HEK293 (cell line): ENCODE measurements at regions not wholly inside any gene's neighbourhood (a gene's known extent, or its start where the extent isn't known, plus 50 kb on each side); places are given as distances from the start of the nearest gene placed in this dataset.

Experiments used
- CTCF ChIA-PET: fragments of 350-600 bp; formaldehyde crosslinking; extraction: SDS; loops from one replicate; lab custom pipeline; 2021; ENCODE audit warnings: antibody characterized with exemption; lab: Yijun Ruan, JAX
- POLR2A ChIA-PET: fragments of 300-600 bp; formaldehyde crosslinking; extraction: SDS; loops from one replicate; lab custom pipeline; 2020; ENCODE audit warnings: antibody characterized with exemption, inconsistent platforms; lab: Yijun Ruan, JAX
- H3K27ac ChIP-seq: fragments of 200-500 bp; sonication (Bioruptor generic); 2 replicates; pipeline ENCODE4 v1.5.1; 2014; ENCODE audit warnings: low read depth, low read length, control low read depth, inconsistent platforms; ENCODE audit errors: extremely low read depth
- H3K36me3 ChIP-seq, 2 experiments: fragments of 200-500 bp in 1 of 2; sonication (Bioruptor generic) in 1 of 2; 1 replicate in 1 of 2; 2 replicates in 1 of 2; pipeline ENCODE4 v1.5.1; 2014 to 2017; ENCODE audit warnings: inconsistent platforms in 2 of 2, low read length in 2 of 2; ENCODE audit not compliant: control insufficient read depth in 2 of 2, insufficient read depth in 1 of 2
- H3K4me1 ChIP-seq: fragments of 200-500 bp; sonication (Bioruptor generic); 2 replicates; pipeline ENCODE4 v1.5.1; 2014; ENCODE audit warnings: mild to moderate bottlenecking, low read length, inconsistent platforms; ENCODE audit not compliant: control insufficient read depth, insufficient read depth
- H3K4me3 ChIP-seq: 2 replicates; pipeline ENCODE4 v1.5.1; 2011; ENCODE audit warnings: low read depth, mild to moderate bottlenecking, control low read depth, low read length, moderate library complexity
- H3K9me3 ChIP-seq: fragments of 200-500 bp; sonication (Bioruptor generic); 2 replicates; pipeline ENCODE4 v1.5.1; 2014; ENCODE audit warnings: low read depth, low read length, inconsistent platforms; ENCODE audit not compliant: control insufficient read depth, insufficient read depth
- GLI2 ChIP-seq: fragments of 450-650 bp; formaldehyde crosslinking; IDR thresholded peaks from 2 replicates; pipeline ENCODE4; 2017; ENCODE audit warnings: missing biosample characterization, missing genetic modification characterization, low read depth, borderline replicate concordance
- GLIS2 ChIP-seq: fragments of 450-650 bp; formaldehyde crosslinking; IDR thresholded peaks from 2 replicates; pipeline ENCODE4 v1.5.1; 2016; ENCODE audit warnings: missing biosample characterization, missing genetic modification characterization
- HOXC10 ChIP-seq: sonication (generic); formaldehyde crosslinking; IDR thresholded peaks from 2 replicates; pipeline ENCODE4 v1.8.1; 2023; ENCODE audit warnings: mild to moderate bottlenecking, missing genetic modification reagents
- KLF1 ChIP-seq: fragments of 450-650 bp; formaldehyde crosslinking; IDR thresholded peaks from 2 replicates; pipeline ENCODE4 v1.5.1; 2016; ENCODE audit warnings: missing biosample characterization, missing genetic modification characterization
- KLF7 ChIP-seq: fragments of 450-650 bp; formaldehyde crosslinking; IDR thresholded peaks from 2 replicates; pipeline ENCODE4 v1.5.1; 2016; ENCODE audit warnings: missing biosample characterization, missing genetic modification characterization, borderline replicate concordance
- PATZ1 ChIP-seq: fragments of 450-650 bp; formaldehyde crosslinking; IDR thresholded peaks from 2 replicates; pipeline ENCODE4 v1.5.1; 2016; ENCODE audit warnings: missing biosample characterization, missing genetic modification characterization
- PBX3 ChIP-seq: sonication (generic); formaldehyde crosslinking; IDR thresholded peaks from 2 replicates; pipeline ENCODE4 v1.8.1; 2022; ENCODE audit warnings: mild to moderate bottlenecking, moderate library complexity, missing genetic modification reagents
- PRDM1 ChIP-seq: fragments of 450-650 bp; formaldehyde crosslinking; IDR thresholded peaks from 2 replicates; pipeline ENCODE4; 2016; ENCODE audit warnings: missing biosample characterization, missing genetic modification characterization
- SP7 ChIP-seq: fragments of 450-650 bp; formaldehyde crosslinking; IDR thresholded peaks from 2 replicates; pipeline ENCODE4 v1.5.1; 2016; ENCODE audit warnings: missing biosample characterization, missing genetic modification characterization
- ZBTB20 ChIP-seq: fragments of 450-650 bp; formaldehyde crosslinking; IDR thresholded peaks from 2 replicates; pipeline ENCODE4 v1.5.1; 2016; ENCODE audit warnings: missing biosample characterization, missing genetic modification characterization
- ZNF16 ChIP-seq: fragments of 450-650 bp; formaldehyde crosslinking; IDR thresholded peaks from 2 replicates; pipeline ENCODE4 v1.5.1; 2016; ENCODE audit warnings: low read depth, missing biosample characterization, missing genetic modification characterization
- ZNF174 ChIP-seq: fragments of 450-650 bp; formaldehyde crosslinking; IDR thresholded peaks from 2 replicates; pipeline ENCODE4 v1.5.0; 2017; ENCODE audit warnings: missing biosample characterization, mild to moderate bottlenecking, missing genetic modification characterization
- ZNF23 ChIP-seq: fragments of 450-650 bp; formaldehyde crosslinking; IDR thresholded peaks from 2 replicates; pipeline ENCODE4 v1.5.1; 2016; ENCODE audit warnings: missing biosample characterization, missing genetic modification characterization, borderline replicate concordance
- ZNF239 ChIP-seq: fragments of 450-650 bp; formaldehyde crosslinking; IDR thresholded peaks from 2 replicates; pipeline ENCODE4 v1.5.1; 2016; ENCODE audit warnings: missing biosample characterization, missing genetic modification characterization
- ZNF302 ChIP-seq: fragments of 450-650 bp; formaldehyde crosslinking; IDR thresholded peaks from 2 replicates; pipeline ENCODE4 v1.5.1; 2016; ENCODE audit warnings: missing biosample characterization, missing genetic modification characterization, low read depth
- ZNF341 ChIP-seq: fragments of 450-650 bp; formaldehyde crosslinking; IDR thresholded peaks from 2 replicates; pipeline ENCODE4; 2016; ENCODE audit warnings: low read depth, missing biosample characterization, missing genetic modification characterization
- ZNF394 ChIP-seq: fragments of 450-650 bp; formaldehyde crosslinking; IDR thresholded peaks from 2 replicates; pipeline ENCODE4 v1.5.1; 2016; ENCODE audit warnings: missing biosample characterization, missing genetic modification characterization, mild to moderate bottlenecking, moderate library complexity, borderline replicate concordance
- ZNF404 ChIP-seq: fragments of 450-650 bp; formaldehyde crosslinking; IDR thresholded peaks from 2 replicates; pipeline ENCODE4 v1.5.1; 2017; ENCODE audit warnings: missing biosample characterization, missing genetic modification characterization
- ZNF48 ChIP-seq: fragments of 450-650 bp; formaldehyde crosslinking; IDR thresholded peaks from 2 replicates; pipeline ENCODE4 v1.5.1; 2016; ENCODE audit warnings: missing biosample characterization, missing genetic modification characterization
- ZNF529 ChIP-seq: fragments of 450-650 bp; formaldehyde crosslinking; IDR thresholded peaks from 2 replicates; pipeline ENCODE4 v1.5.1; 2017; ENCODE audit warnings: missing genetic modification characterization, missing biosample characterization; ENCODE audit not compliant: insufficient replicate concordance
- ZNF549 ChIP-seq: fragments of 450-650 bp; IDR thresholded peaks from 2 replicates; pipeline ENCODE4 v1.5.1; 2018; ENCODE audit warnings: missing biosample characterization, missing genetic modification characterization, mild to moderate bottlenecking, inconsistent platforms, moderate library complexity
- ZNF600 ChIP-seq: fragments of 450-650 bp; formaldehyde crosslinking; IDR thresholded peaks from 2 replicates; pipeline ENCODE4 v1.5.1; 2016; ENCODE audit warnings: missing biosample characterization, missing genetic modification characterization
- ZNF660 ChIP-seq: fragments of 450-650 bp; IDR thresholded peaks from 2 replicates; pipeline ENCODE4 v1.5.1; 2018; ENCODE audit warnings: missing biosample characterization, mild to moderate bottlenecking, missing genetic modification characterization
- ZNF664 ChIP-seq: fragments of 450-650 bp; formaldehyde crosslinking; IDR thresholded peaks from 2 replicates; pipeline ENCODE4 v1.5.1; 2016; ENCODE audit warnings: missing biosample characterization, missing genetic modification characterization
- ZNF670 ChIP-seq: fragments of 450-650 bp; formaldehyde crosslinking; IDR thresholded peaks from 2 replicates; pipeline ENCODE4 v1.5.1; 2016; ENCODE audit warnings: missing biosample characterization, missing genetic modification characterization, low read depth
- ZNF830 ChIP-seq: fragments of 450-650 bp; IDR thresholded peaks from 2 replicates; pipeline ENCODE4 v1.5.0; 2018; ENCODE audit warnings: missing biosample characterization, missing genetic modification characterization, low read depth, mild to moderate bottlenecking, moderate library complexity
- ZNF837 ChIP-seq: fragments of 450-650 bp; formaldehyde crosslinking; IDR thresholded peaks from 2 replicates; pipeline ENCODE4 v1.5.1; 2016; ENCODE audit warnings: missing biosample characterization, missing genetic modification characterization
- ZSCAN23 ChIP-seq: fragments of 450-650 bp; formaldehyde crosslinking; IDR thresholded peaks from 2 replicates; pipeline ENCODE4 v1.5.1; 2016; ENCODE audit warnings: missing biosample characterization, missing genetic modification characterization

GRCh38 chr10:91576096-91576545 lies 56.8 kb downstream of the PPP1R3C start:
- POLR2A ChIA-PET: no interaction called here
- Histone ChIP-seq H3K4me3 (no peak overlapping the region), H3K4me1 (no peaks in the 10 kb centered on the region), H3K9me3 (no peaks in the 10 kb centered on the region), H3K27ac (no peak overlapping the region), H3K36me3 (no peaks in the 10 kb centered on the region)
- CTCF ChIA-PET: no interaction called here
- TF ChIP-seq ZNF664 (tag by site-specific recombination) (no peak), PBX3 (CRISPR knock-in tag) (no peak), ZNF48 (no peak), PRDM1 (no peak), ZNF529 (tag by site-specific recombination) (no peak), ZNF830 (tag by site-specific recombination) (no peak), ZNF670 (tag by site-specific recombination) (no peak), PATZ1 (tag by site-specific recombination) (no peak), ZNF239 (tag by site-specific recombination) (no peak), GLI2 (no peak), SP7 (tag by site-specific recombination) (no peak), ZNF174 (tag by site-specific recombination) (no peak), ZNF394 (tag by site-specific recombination) (no peak), ZNF302 (tag by site-specific recombination) (no peak), ZBTB20 (no peak), ZNF837 (no peak), ZNF549 (no peak), ZNF16 (tag by site-specific recombination) (no peak), ZNF404 (tag by site-specific recombination) (no peak)

DNA sequence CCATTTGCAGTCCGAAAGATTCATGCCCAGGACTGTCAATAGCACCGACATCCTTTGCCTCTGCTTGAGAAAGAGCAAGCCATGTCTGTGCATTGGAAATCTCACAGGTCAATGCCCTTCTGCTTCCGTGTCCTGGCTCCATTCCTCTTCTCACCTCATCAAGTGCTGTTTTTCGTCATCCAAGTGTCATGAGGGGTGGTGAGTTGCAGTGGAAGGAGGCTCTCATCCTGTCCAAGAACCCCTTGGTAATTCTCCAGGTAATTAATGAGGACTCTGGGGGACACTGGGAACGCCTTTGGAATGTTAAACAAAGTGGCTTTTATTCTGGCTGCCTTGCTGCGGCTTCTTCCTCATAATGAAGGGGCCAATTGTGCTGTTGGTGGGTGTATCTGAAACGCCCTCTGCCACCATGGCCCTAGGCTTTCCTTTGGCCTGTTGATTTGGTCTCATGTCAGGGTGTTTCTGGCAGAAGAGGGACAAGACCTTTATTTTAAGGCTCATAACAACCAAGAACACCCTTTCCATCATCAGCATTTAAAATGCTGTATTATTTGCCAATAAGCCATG lies 57.7 kb downstream of the PPP1R3C start:
- Histone ChIP-seq H3K9me3 (no peaks in the 10 kb centered on the region), H3K27ac (no peak overlapping the region), H3K4me3 (no peak overlapping the region), H3K4me1 (no peaks in the 10 kb centered on the region), H3K36me3 (no peaks in the 10 kb centered on the region)
- POLR2A ChIA-PET: no interaction called here
- CTCF ChIA-PET: no interaction called here
- no peak for TF ChIP-seq ZNF341 (tag by site-specific recombination)
- TF ChIP-seq ZNF23 (tag by site-specific recombination): no peak
- TF ChIP-seq HOXC10 (CRISPR knock-in tag): no peak
- TF ChIP-seq ZNF660 (tag by site-specific recombination): no peak
- TF ChIP-seq ZNF600 (tag by site-specific recombination): no peak
- TF ChIP-seq GLIS2 (tag by site-specific recombination): no peak
- no peak for TF ChIP-seq KLF7 (tag by site-specific recombination)
- TF ChIP-seq ZSCAN23 (tag by site-specific recombination): no peak
- no peak for TF ChIP-seq KLF1 (tag by site-specific recombination)
